ENCODE measurements at regions not wholly inside any gene's neighbourhood (a gene's known extent, or its start where the extent isn't known, plus 50 kb on each side); places are given as distances from the start of the nearest gene placed in this dataset.
A peak's percentile ranks its signal among the peaks of the same experiment; 100 is the strongest.

DNA sequence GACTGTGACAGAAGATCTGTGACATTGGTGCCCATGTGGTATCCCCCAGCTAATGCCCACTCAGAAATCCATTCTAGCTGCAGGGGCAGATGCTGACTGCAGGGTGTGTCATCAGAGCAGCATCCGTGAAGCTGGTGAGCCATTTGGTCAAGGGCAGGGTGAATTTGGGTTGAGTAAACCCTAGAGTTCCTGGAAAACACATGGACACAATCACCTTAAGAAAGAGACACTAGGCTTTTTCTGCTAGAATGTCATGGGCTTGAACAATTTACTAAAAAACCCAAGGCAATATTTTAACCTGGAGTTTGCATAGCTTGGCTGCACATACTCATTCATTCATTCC is 100.0 kb downstream of the ADAMTS15 start:
- Mint-ChIP-seq H3K9me3 (no peaks in the 10 kb centered on the region), H3K27me3 (ENCODE audit: low read depth) (peaks cover 7% of the 10 kb centered on the region), H3K4me3 (no peak overlapping the region), H3K27ac (no peak overlapping the region), H3K36me3 (ENCODE audit: low read depth) (no peaks in the 10 kb centered on the region), H3K4me1 (peaks cover 7% of the 10 kb centered on the region)
- TF ChIP-seq, protein P1, sequence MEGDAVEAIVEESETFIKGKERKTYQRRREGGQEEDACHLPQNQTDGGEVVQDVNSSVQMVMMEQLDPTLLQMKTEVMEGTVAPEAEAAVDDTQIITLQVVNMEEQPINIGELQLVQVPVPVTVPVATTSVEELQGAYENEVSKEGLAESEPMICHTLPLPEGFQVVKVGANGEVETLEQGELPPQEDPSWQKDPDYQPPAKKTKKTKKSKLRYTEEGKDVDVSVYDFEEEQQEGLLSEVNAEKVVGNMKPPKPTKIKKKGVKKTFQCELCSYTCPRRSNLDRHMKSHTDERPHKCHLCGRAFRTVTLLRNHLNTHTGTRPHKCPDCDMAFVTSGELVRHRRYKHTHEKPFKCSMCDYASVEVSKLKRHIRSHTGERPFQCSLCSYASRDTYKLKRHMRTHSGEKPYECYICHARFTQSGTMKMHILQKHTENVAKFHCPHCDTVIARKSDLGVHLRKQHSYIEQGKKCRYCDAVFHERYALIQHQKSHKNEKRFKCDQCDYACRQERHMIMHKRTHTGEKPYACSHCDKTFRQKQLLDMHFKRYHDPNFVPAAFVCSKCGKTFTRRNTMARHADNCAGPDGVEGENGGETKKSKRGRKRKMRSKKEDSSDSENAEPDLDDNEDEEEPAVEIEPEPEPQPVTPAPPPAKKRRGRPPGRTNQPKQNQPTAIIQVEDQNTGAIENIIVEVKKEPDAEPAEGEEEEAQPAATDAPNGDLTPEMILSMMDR (IDR thresholded peaks at IDR 0.05; ENCODE audit: unreplicated experiment in 3 of 3): no peak

DNA sequence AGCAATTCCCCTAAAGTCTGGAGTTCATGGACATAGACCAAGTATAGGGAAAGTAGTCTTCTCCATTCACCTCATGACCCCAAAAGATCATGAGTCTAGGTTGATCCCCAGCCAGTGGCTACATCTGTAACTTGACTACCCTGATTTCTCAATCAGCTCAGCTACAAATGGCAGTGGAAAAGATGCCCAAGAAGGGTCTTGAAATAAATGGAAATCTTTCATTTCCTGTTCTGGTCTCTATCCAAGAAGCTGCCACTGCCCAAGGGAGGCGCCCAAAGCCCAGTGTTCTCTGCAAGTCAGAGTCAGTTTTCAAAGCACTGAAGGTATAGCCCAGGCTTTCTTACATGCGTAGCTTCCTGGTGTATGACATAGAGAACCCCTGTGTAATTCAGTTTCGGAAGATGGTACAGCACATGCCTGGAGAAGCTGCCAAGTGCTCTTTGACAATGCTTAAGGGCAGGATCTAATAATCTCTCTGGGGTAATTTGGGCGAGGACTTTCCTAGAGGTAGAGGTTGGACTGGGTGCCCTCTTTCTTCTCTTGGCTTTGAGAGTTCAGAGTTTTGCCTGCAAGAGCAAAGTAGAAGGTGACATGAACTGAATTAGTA is 101.1 kb downstream of the ADAMTS15 start:
- no peaks in the 10 kb centered on the region for H3K36me3 Mint-ChIP-seq (ENCODE audit: low read depth)
- H3K4me1 Mint-ChIP-seq: peaks cover 10% of the 10 kb centered on the region
- no peaks in the 10 kb centered on the region for H3K9me3 Mint-ChIP-seq
- peak overlapping the region in 1 of 3 experiments; percentile 58 for H3K27ac Mint-ChIP-seq
- TF ChIP-seq, protein P1 (IDR thresholded peaks at IDR 0.05; ENCODE audit: unreplicated experiment in 3 of 3): no peak
- H3K27me3 Mint-ChIP-seq (ENCODE audit: low read depth): peaks cover 7% of the 10 kb centered on the region
- no peak overlapping the region for H3K4me3 Mint-ChIP-seq

DNA sequence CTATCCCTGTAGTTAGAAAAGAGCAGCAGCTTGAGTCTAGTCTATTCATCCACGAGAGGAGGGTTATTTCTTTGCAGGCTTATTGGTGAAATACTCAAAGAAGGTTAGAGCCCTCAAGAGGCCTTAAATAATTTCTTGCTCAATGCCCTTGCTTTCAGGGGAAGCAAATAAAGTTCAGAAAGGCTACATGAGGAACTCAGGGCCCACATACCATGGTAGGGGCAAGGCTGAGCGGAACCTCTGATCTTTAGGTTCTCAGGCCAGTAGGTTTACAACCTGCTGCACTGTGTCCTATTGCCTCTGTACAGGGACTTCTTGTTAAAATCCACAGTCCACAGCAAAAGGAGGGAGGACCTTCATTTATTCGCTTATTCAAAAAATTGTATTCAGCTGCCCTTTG is 101.7 kb downstream of the ADAMTS15 start:
- peaks cover 7% of the 10 kb centered on the region for H3K27me3 Mint-ChIP-seq (ENCODE audit: low read depth)
- H3K9me3 Mint-ChIP-seq: no peaks in the 10 kb centered on the region
- TF ChIP-seq, protein P1 (IDR thresholded peaks at IDR 0.05; ENCODE audit: unreplicated experiment in 3 of 3): no peak
- no peaks in the 10 kb centered on the region for H3K36me3 Mint-ChIP-seq (ENCODE audit: low read depth)
- H3K4me1 Mint-ChIP-seq: peaks cover 11% of the 10 kb centered on the region
- peak overlapping the region in 1 of 3 experiments; percentile 58 for H3K27ac Mint-ChIP-seq
- no peak overlapping the region for H3K4me3 Mint-ChIP-seq

DNA sequence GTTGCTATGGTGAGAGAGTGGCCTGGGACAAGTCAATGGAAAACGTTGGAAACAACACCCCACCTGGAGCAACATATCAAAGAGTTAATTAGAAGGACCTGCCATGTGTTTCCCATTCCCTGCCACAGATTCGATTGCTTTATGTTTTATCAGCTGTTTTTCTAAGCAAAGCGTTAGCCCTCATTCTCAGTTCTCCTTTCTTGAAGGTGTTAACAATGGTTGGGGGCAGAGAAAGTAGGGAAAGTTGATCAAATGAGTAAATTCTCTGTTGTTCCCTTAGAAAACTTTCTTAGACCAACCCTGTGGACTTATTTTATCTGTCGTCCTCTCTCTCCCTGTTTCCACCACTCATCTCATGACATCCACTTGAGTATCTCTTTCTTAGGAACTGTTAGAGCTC is 102.5 kb downstream of the ADAMTS15 start:
- peak overlapping the region in 1 of 3 experiments; percentile 56 for H3K27ac Mint-ChIP-seq
- no peaks in the 10 kb centered on the region for H3K9me3 Mint-ChIP-seq
- no peaks in the 10 kb centered on the region for H3K36me3 Mint-ChIP-seq (ENCODE audit: low read depth)
- TF ChIP-seq, protein P1 (IDR thresholded peaks at IDR 0.05; ENCODE audit: unreplicated experiment in 3 of 3): no peak
- peaks cover 7% of the 10 kb centered on the region for H3K27me3 Mint-ChIP-seq (ENCODE audit: low read depth)
- no peak overlapping the region for H3K4me3 Mint-ChIP-seq
- H3K4me1 Mint-ChIP-seq: peaks cover 11% of the 10 kb centered on the region

DNA sequence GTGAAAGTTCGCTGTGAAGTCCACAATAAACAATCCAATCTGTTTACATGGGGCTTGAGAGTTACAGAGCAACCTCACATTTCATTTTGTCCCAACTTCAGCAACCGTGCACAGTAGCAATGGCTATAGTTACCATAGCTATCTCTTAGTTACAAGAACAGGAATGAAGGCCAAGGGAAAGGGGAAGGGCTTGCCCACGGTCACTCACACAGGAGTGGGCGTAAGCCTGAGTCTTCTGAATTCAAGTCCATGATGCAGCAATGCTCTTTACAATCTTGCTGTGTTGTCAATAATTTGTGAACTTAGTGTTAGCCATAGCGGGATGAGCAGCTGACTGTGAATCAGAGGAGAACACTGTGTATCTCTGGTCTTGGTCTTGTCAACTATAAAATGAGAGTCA is 102.9 kb downstream of the ADAMTS15 start:
- Mint-ChIP-seq H3K4me1 (peaks cover 11% of the 10 kb centered on the region), H3K9me3 (no peaks in the 10 kb centered on the region), H3K36me3 (ENCODE audit: low read depth) (no peaks in the 10 kb centered on the region), H3K27me3 (ENCODE audit: low read depth) (peaks cover 7% of the 10 kb centered on the region), H3K27ac (peak overlapping the region in 1 of 3 experiments; percentile 3), H3K4me3 (no peak overlapping the region)
- TF ChIP-seq, protein P1 (IDR thresholded peaks at IDR 0.05; ENCODE audit: unreplicated experiment in 3 of 3): no peak

DNA sequence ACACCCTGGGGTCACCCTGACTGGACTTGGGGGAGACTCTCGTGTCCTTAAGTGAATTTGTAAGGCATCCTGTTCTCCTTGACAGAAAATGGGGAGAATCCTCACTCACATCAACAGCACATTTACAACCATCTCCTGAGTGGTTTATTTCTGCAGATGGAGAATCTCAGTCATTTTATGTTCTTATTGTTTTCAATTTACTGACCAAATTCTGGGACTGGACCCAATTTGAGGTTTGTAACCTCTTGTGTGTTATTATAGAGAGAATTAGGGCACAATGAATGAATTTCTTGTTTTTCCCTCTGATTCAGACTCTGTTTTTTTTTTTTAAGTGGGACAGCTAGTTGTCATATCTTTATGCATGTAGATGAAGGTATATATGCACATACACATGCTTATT is 104.9 kb downstream of the ADAMTS15 start:
- no peak overlapping the region for H3K4me3 Mint-ChIP-seq
- no peaks in the 10 kb centered on the region for H3K27me3 Mint-ChIP-seq (ENCODE audit: low read depth)
- peaks cover 11% of the 10 kb centered on the region for H3K4me1 Mint-ChIP-seq
- no peaks in the 10 kb centered on the region for H3K9me3 Mint-ChIP-seq
- TF ChIP-seq, protein P1 (IDR thresholded peaks at IDR 0.05; ENCODE audit: unreplicated experiment in 3 of 3): no peak
- no peaks in the 10 kb centered on the region for H3K36me3 Mint-ChIP-seq (ENCODE audit: low read depth)
- peak overlapping the region in 1 of 3 experiments; percentile 78 for H3K27ac Mint-ChIP-seq
